HS-5 (cell line): ENCODE measurements at regions not wholly inside any gene's neighbourhood (a gene's known extent, or its start where the extent isn't known, plus 50 kb on each side); places are given as distances from the start of the nearest gene placed in this dataset.
"Not testable (repeated sequence)": the region's sequence is repeated elsewhere in the genome, so short reads cannot be mapped to it uniquely, and the experiment has no call there.

Source experiments
- DNase-seq: peaks from one replicate; pipeline ENCODE4 v3.0.0-alpha.2; 2012; ENCODE audit warnings: low read depth

- DNase-seq, result no peak
Observed at GRCh38 chr4:155592179-155592937, 74.3 kb upstream of the GUCY1A1 start.

- no peak for DNase-seq
Observed at GRCh38 chr4:155591738-155592143, 74.9 kb upstream of the GUCY1A1 start.

- no peak for DNase-seq
Observed at GRCh38 chr4:155590796-155591585, 75.7 kb upstream of the GUCY1A1 start.

- DNase-seq, result no peak
Observed at GRCh38 chr4:155588437-155588836, 78.2 kb upstream of the GUCY1A1 start.

- no peak for DNase-seq
Observed at GRCh38 chr4:155587766-155588165, 78.9 kb upstream of the GUCY1A1 start.

- no peak for DNase-seq
Observed at GRCh38 chr4:155582971-155583437, 83.6 kb upstream of the GUCY1A1 start.

GRCh38 chr4:155582041-155582440, 84.6 kb upstream of the GUCY1A1 start:
- DNase-seq, result no peak

GRCh38 chr4:155578726-155579370, 87.8 kb upstream of the GUCY1A1 start:
- no peak for DNase-seq

GRCh38 chr4:155578219-155578618, 88.4 kb upstream of the GUCY1A1 start:
- no peak for DNase-seq

GRCh38 chr4:155574329-155574728, 92.3 kb upstream of the GUCY1A1 start:
- not testable (repeated sequence) for DNase-seq

GRCh38 chr4:155573126-155573525, 93.5 kb upstream of the GUCY1A1 start:
- no peak for DNase-seq

- DNase-seq, result no peak
Observed at GRCh38 chr4:155572106-155572703, 94.4 kb upstream of the GUCY1A1 start.

GRCh38 chr4:155571184-155571944, 95.3 kb upstream of the GUCY1A1 start:
- no peak for DNase-seq

GRCh38 chr4:155570661-155571060, 96.0 kb upstream of the GUCY1A1 start:
- no peak for DNase-seq

GRCh38 chr4:155569960-155570515, 96.6 kb upstream of the GUCY1A1 start:
- no peak for DNase-seq

GRCh38 chr4:155569471-155569870, 97.2 kb upstream of the GUCY1A1 start:
- no peak for DNase-seq

GRCh38 chr4:155568641-155569220, 97.9 kb upstream of the GUCY1A1 start:
- no peak for DNase-seq

GRCh38 chr4:155566354-155566753, 100.3 kb upstream of the GUCY1A1 start:
- DNase-seq, result no peak

- no peak for DNase-seq
Observed at GRCh38 chr4:155565776-155566175, 100.9 kb upstream of the GUCY1A1 start.

GRCh38 chr4:155565330-155565729, 101.3 kb upstream of the GUCY1A1 start:
- DNase-seq, result no peak

- no peak for DNase-seq
Observed at GRCh38 chr4:155564880-155565279, 101.8 kb upstream of the GUCY1A1 start.
